OCI-LY3 (cell line): ENCODE measurements at regions not wholly inside any gene's neighbourhood (a gene's known extent, or its start where the extent isn't known, plus 50 kb on each side); places are given as distances from the start of the nearest gene placed in this dataset.

Experiments used
- EZH2phosphoT487 ChIP-seq: fragments of 200-600 bp; shearing (Covaris generic); IDR thresholded peaks from 2 replicates; pipeline ENCODE4 v1.6.1; 2018; ENCODE audit warnings: antibody characterized with exemption, mixed run types, low read depth
- TF ChIP-seq, protein P1 (sequence below): fragments of 200-600, 300-600 bp; sonication (generic); IDR thresholded peaks from 2 replicates; pipeline ENCODE4 v1.5.1; 2014; ENCODE audit warnings: antibody characterized with exemption, low read length, low read depth

DNA sequence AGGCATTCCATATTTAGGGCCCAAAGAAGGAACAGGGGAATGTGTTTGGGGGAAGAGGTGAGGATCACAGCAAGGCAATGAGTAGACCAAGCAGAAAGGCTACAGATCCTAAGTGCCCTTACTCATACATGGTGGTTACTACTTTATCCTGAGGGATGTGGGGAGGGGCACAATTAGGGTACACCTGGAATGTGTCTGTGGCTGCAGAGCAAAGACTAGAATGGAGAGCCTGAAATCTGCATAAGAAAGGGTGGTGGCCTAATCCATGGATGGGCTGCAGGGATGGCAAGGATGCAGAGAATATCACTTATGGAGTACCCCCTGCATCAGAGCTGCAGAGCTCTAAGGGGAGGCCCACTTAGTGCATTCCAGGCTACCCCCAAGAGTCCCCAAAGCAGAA is 352.6 kb upstream of the TRPC7 start:
- TF ChIP-seq, protein P1, sequence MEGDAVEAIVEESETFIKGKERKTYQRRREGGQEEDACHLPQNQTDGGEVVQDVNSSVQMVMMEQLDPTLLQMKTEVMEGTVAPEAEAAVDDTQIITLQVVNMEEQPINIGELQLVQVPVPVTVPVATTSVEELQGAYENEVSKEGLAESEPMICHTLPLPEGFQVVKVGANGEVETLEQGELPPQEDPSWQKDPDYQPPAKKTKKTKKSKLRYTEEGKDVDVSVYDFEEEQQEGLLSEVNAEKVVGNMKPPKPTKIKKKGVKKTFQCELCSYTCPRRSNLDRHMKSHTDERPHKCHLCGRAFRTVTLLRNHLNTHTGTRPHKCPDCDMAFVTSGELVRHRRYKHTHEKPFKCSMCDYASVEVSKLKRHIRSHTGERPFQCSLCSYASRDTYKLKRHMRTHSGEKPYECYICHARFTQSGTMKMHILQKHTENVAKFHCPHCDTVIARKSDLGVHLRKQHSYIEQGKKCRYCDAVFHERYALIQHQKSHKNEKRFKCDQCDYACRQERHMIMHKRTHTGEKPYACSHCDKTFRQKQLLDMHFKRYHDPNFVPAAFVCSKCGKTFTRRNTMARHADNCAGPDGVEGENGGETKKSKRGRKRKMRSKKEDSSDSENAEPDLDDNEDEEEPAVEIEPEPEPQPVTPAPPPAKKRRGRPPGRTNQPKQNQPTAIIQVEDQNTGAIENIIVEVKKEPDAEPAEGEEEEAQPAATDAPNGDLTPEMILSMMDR: no peak
- TF ChIP-seq EZH2phosphoT487: no peak
